Kidney (tissue), 13 donors: ENCODE measurements at regions not wholly inside any gene's neighbourhood (a gene's known extent, or its start where the extent isn't known, plus 50 kb on each side); places are given as distances from the start of the nearest gene placed in this dataset.

Source experiments
- DNase-seq, 5 donors: peaks; one replicate each; pipeline ENCODE4 v3.0.0-alpha.2; 2013 to 2020
- FAIRE-seq: peaks from 2 replicates; lab custom pipeline; 2012; peaks lifted over from hg19 to GRCh38; lab: Jason Lieb, UNC
- H3K27ac ChIP-seq, 2 donors: one replicate each; pipeline ENCODE4 v1.7.0; 2013; ENCODE audit warnings: low read depth in 2 of 2, low read length in 2 of 2, inconsistent platforms in 1 of 2
- H3K27me3 ChIP-seq: one replicate; pipeline ENCODE4 v1.7.1; 2013; ENCODE audit warnings: low read length, inconsistent platforms; ENCODE audit not compliant: control insufficient read depth, insufficient read depth
- H3K36me3 ChIP-seq, 3 donors: one replicate each; pipeline versions ENCODE4 v1.7.0 to v1.7.1; 2013; ENCODE audit warnings: low read length in 3 of 3, control low read depth in 1 of 3, inconsistent platforms in 1 of 3; ENCODE audit not compliant: insufficient read depth in 3 of 3, control insufficient read depth in 2 of 3
- H3K4me1 ChIP-seq, 3 donors: one replicate each; pipeline versions ENCODE4 v1.7.0 to v1.7.1; 2013; ENCODE audit warnings: low read length in 3 of 3, inconsistent platforms in 1 of 3, low read depth in 1 of 3; ENCODE audit not compliant: control insufficient read depth in 2 of 3, insufficient read depth in 2 of 3
- H3K4me3 ChIP-seq, 3 donors: one replicate each; pipeline versions ENCODE4 v1.7.0 to v1.8.1; 2013; ENCODE audit warnings: low read length in 3 of 3, control low read depth in 1 of 3, inconsistent platforms in 1 of 3
- H3K9ac ChIP-seq, 3 donors: one replicate each; pipeline versions ENCODE4 v1.7.0 to v1.7.1; 2013; ENCODE audit warnings: low read length in 3 of 3, control low read depth in 1 of 3, inconsistent platforms in 1 of 3
- H3K9me3 ChIP-seq, 3 donors: one replicate each; pipeline versions ENCODE4 v1.7.0 to v1.7.1; 2013; ENCODE audit warnings: low read length in 3 of 3, control low read depth in 1 of 3, inconsistent platforms in 1 of 3; ENCODE audit not compliant: control insufficient read depth in 2 of 3, insufficient read depth in 1 of 3
- CTCF ChIP-seq: IDR thresholded peaks from 3 replicates; pipeline ENCODE4 v1.5.1; 2012; ENCODE audit warnings: mild to moderate bottlenecking, moderate library complexity, borderline replicate concordance; ENCODE audit not compliant: insufficient read depth; ENCODE audit errors: extremely low read depth
- intact Hi-C: fragments of 100-400 bp; cut with DNase I; formaldehyde crosslinking; loops from one replicate; pipeline ENCODE4 v1.11.1; 2022
- donor health status: control.
- donor health status: control.
- donor health status: control.
- donor health status: control.
- donor health status: control.
- donor health status: DM: yes; HTN: yes; CAD: no.
- donor health status: Normal renal cell carcinoma (clear cell type).

- no peak overlapping the region for H3K9ac ChIP-seq
- DNase-seq (no peak), FAIRE-seq (no peak)
- intact Hi-C loops: no loop called here
- TF ChIP-seq CTCF: no peak
- H3K4me1 ChIP-seq: peaks cover 0 to 6% (median 0%) of the 10 kb centered on the region in 3 donors
- no peaks in the 10 kb centered on the region for H3K27me3 ChIP-seq
- H3K27ac ChIP-seq: no peak overlapping the region
- H3K36me3 ChIP-seq: no peaks in the 10 kb centered on the region
- no peaks in the 10 kb centered on the region for H3K9me3 ChIP-seq
- no peak overlapping the region for H3K4me3 ChIP-seq
Measured at GRCh38 chr9:91066042-91066415, 264.4 kb downstream of the SYK start.

DNA sequence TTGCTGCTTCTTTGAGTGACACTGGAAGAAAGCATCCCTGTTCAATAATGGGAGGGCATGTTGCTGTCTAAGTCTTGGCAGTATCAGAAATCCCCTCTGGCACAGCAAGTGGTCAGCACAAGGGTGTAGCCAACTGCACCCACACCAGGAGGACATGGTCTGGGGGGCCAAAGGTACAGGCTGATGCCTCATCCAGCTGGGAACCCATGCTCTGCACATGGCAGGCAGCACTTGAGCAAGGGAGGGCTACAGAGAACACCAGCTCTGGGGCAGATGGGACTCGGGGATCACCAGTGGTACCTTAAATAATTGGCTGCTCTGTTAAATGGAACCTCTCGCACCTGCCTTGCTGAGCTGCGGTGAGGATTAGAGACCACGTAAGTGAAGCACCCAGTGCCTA, 265.2 kb downstream of the SYK start:
- no peak for TF ChIP-seq CTCF
- Histone ChIP-seq H3K27ac (no peak overlapping the region), H3K9ac (no peak overlapping the region), H3K27me3 (no peaks in the 10 kb centered on the region), H3K9me3 (no peaks in the 10 kb centered on the region), H3K4me1 (no peaks in the 10 kb centered on the region), H3K36me3 (no peaks in the 10 kb centered on the region), H3K4me3 (no peak overlapping the region)
- DNase-seq (no peak), FAIRE-seq (no peak)
- intact Hi-C loops: no loop called here

DNA sequence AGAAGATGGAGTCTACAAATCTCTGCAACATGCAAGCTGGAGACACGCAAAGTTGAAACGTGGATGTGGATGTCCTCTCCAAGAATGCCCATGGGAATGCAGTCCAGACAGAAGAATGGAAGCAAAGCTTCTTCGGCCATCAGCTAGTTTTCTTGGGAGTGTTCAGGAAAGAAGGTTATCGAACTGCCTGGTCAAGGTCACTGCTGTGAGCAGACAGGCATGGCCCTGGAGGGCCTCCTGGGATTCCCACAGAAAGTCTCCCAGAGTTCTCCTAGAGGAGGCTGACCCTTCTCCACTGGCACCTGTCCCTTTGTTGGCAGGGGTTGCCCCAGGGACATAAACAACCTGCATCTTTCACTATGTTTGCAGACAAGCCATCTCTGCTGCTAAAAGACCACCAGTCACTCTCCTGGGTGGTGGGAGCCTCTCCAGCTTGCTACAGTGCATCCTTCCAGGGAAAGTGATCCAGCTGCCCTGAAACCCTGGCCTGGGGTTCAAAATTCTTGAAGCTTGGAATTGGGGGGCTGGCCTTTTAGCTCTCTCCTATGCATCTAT, 265.8 kb downstream of the SYK start:
- FAIRE-seq (no peak), DNase-seq (no peak)
- intact Hi-C loops: no loop called here
- no peak overlapping the region for H3K27ac ChIP-seq
- H3K9ac ChIP-seq: no peak overlapping the region
- no peaks in the 10 kb centered on the region for H3K36me3 ChIP-seq
- H3K9me3 ChIP-seq: no peaks in the 10 kb centered on the region
- H3K27me3 ChIP-seq: no peaks in the 10 kb centered on the region
- TF ChIP-seq CTCF: no peak
- no peaks in the 10 kb centered on the region for H3K4me1 ChIP-seq
- no peak overlapping the region for H3K4me3 ChIP-seq
